ENCODE measurements at regions not wholly inside any gene's neighbourhood (a gene's known extent, or its start where the extent isn't known, plus 50 kb on each side); places are given as distances from the start of the nearest gene placed in this dataset.

DNA sequence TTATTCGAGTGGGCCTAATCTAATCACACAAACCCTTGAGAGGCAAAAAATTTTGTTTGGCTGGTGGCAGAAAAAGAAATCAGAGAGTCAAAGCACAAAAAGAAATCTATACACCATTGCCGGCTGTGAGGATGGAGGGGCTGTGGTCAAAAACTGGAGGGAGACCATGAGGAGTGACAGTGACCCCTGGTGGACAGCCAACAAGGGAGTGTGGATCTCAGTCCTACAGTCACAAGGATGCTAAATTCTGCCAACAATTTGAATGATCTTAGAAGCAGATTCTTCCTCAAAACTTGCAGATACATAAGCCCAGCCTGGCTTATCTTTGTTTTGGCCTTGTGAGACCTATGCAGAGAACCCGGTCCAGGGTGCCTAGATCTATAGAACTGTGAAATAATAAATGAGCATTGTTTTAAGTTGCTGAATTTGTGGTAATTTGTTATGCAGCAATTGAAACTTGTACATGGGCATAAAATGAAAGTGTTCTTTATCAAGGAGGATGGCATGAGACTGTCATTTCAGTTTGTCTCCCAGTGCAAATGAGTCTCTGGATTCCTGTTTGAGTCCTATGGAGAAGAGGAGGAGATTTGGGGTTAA, 103.0 kb upstream of the ARHGEF26 start:
- TF ChIP-seq, protein P1, sequence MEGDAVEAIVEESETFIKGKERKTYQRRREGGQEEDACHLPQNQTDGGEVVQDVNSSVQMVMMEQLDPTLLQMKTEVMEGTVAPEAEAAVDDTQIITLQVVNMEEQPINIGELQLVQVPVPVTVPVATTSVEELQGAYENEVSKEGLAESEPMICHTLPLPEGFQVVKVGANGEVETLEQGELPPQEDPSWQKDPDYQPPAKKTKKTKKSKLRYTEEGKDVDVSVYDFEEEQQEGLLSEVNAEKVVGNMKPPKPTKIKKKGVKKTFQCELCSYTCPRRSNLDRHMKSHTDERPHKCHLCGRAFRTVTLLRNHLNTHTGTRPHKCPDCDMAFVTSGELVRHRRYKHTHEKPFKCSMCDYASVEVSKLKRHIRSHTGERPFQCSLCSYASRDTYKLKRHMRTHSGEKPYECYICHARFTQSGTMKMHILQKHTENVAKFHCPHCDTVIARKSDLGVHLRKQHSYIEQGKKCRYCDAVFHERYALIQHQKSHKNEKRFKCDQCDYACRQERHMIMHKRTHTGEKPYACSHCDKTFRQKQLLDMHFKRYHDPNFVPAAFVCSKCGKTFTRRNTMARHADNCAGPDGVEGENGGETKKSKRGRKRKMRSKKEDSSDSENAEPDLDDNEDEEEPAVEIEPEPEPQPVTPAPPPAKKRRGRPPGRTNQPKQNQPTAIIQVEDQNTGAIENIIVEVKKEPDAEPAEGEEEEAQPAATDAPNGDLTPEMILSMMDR (IDR thresholded peaks at IDR 0.05) = peak in 1 of 3 experiments; percentile 31
- TF ChIP-seq POLR2A (IDR thresholded peaks at IDR 0.05) = no peak

Data from testis (tissue), 2 donors.